ENCODE measurements at regions not wholly inside any gene's neighbourhood (a gene's known extent, or its start where the extent isn't known, plus 50 kb on each side); places are given as distances from the start of the nearest gene placed in this dataset.
"Not testable (repeated sequence)": the region's sequence is repeated elsewhere in the genome, so short reads cannot be mapped to it uniquely, and the experiment has no call there.

GRCh38 chr9:117775591-117775990 lies 71.4 kb downstream of the TLR4 start:
- no peak for DNase-seq (ENCODE audit: low spot score)

- no peak for DNase-seq (ENCODE audit: low spot score)
These were observed 73.6 kb downstream of the TLR4 start for GRCh38 chr9:117777823-117778222.

- no peak for DNase-seq (ENCODE audit: low spot score)
These were observed 75.6 kb downstream of the TLR4 start for GRCh38 chr9:117779760-117780159.

- peak; percentile 76 for DNase-seq (ENCODE audit: low spot score)
These were observed 79.0 kb downstream of the TLR4 start for GRCh38 chr9:117782931-117783788.

- no peak for DNase-seq (ENCODE audit: low spot score)
These were observed 79.6 kb downstream of the TLR4 start for GRCh38 chr9:117783828-117784227.

- DNase-seq (ENCODE audit: low spot score), result no peak
These were observed 80.8 kb downstream of the TLR4 start for GRCh38 chr9:117784996-117785395.

GRCh38 chr9:117787746-117788145 lies 83.5 kb downstream of the TLR4 start:
- no peak for DNase-seq (ENCODE audit: low spot score)

- no peak for DNase-seq (ENCODE audit: low spot score)
These were observed 91.1 kb downstream of the TLR4 start for GRCh38 chr9:117795271-117795670.

GRCh38 chr9:117796681-117797080 lies 92.5 kb downstream of the TLR4 start:
- DNase-seq (ENCODE audit: low spot score), result no peak

GRCh38 chr9:117800389-117800788 lies 96.2 kb downstream of the TLR4 start:
- DNase-seq (ENCODE audit: low spot score), result no peak

- no peak for DNase-seq (ENCODE audit: low spot score)
These were observed 105.5 kb downstream of the TLR4 start for GRCh38 chr9:117809751-117810150.

GRCh38 chr9:117815315-117815714 lies 111.1 kb downstream of the TLR4 start:
- no peak for DNase-seq (ENCODE audit: low spot score)

- DNase-seq (ENCODE audit: low spot score), result no peak
These were observed 111.7 kb downstream of the TLR4 start for GRCh38 chr9:117815948-117816347.

- DNase-seq (ENCODE audit: low spot score), result no peak
These were observed 117.8 kb downstream of the TLR4 start for GRCh38 chr9:117821954-117822353.

GRCh38 chr9:117823576-117823975 lies 119.4 kb downstream of the TLR4 start:
- DNase-seq (ENCODE audit: low spot score), result no peak

- no peak for DNase-seq (ENCODE audit: low spot score)
These were observed 121.6 kb downstream of the TLR4 start for GRCh38 chr9:117825609-117826347.

- DNase-seq (ENCODE audit: low spot score), result no peak
These were observed 122.6 kb downstream of the TLR4 start for GRCh38 chr9:117826837-117827236.

GRCh38 chr9:117827456-117827855 lies 123.3 kb downstream of the TLR4 start:
- no peak for DNase-seq (ENCODE audit: low spot score)

- DNase-seq (ENCODE audit: low spot score), result no peak
These were observed 124.3 kb downstream of the TLR4 start for GRCh38 chr9:117828466-117828865.

- no peak for DNase-seq (ENCODE audit: low spot score)
These were observed 131.6 kb downstream of the TLR4 start for GRCh38 chr9:117835798-117836197.

- no peak for DNase-seq (ENCODE audit: low spot score)
These were observed 135.7 kb downstream of the TLR4 start for GRCh38 chr9:117839862-117840261.

GRCh38 chr9:117851836-117852461 lies 147.7 kb downstream of the TLR4 start:
- DNase-seq (ENCODE audit: low spot score), result not testable (repeated sequence)

- no peak for DNase-seq (ENCODE audit: low spot score)
These were observed 154.4 kb downstream of the TLR4 start for GRCh38 chr9:117858561-117858960.

Data from A172 (cell line).